Nephron progenitor cell (in vitro differentiated cells): ENCODE measurements at regions not wholly inside any gene's neighbourhood (a gene's known extent, or its start where the extent isn't known, plus 50 kb on each side); places are given as distances from the start of the nearest gene placed in this dataset.

ENCODE experiments used
- DNase-seq: peaks from one replicate; pipeline ENCODE4 v3.0.0; 2021
- H3K27ac Mint-ChIP-seq: 2 replicates; pipeline ENCODE4 v1.8.0; 2021; ENCODE audit warnings: mild to moderate bottlenecking, moderate library complexity, mixed read lengths
- H3K27me3 Mint-ChIP-seq: 2 replicates; pipeline ENCODE4 v1.8.0; 2021; ENCODE audit warnings: mild to moderate bottlenecking, low read depth, mixed read lengths; ENCODE audit not compliant: poor library complexity
- H3K36me3 Mint-ChIP-seq: 2 replicates; pipeline ENCODE4 v1.8.0; 2021; ENCODE audit warnings: low read depth, mixed read lengths
- H3K4me1 Mint-ChIP-seq: 2 replicates; pipeline ENCODE4 v1.8.0; 2021; ENCODE audit warnings: mixed read lengths
- H3K4me3 Mint-ChIP-seq: 2 replicates; pipeline ENCODE4 v1.8.0; 2021; ENCODE audit warnings: mild to moderate bottlenecking, moderate library complexity, mixed read lengths
- H3K9me3 Mint-ChIP-seq: 2 replicates; pipeline ENCODE4 v1.8.0; 2021; ENCODE audit warnings: mild to moderate bottlenecking, moderate library complexity, mixed read lengths
- TF ChIP-seq, protein P1 (sequence below): fragments of 200-600 bp; sonication (generic); IDR thresholded peaks from 2 replicates; pipeline ENCODE4 v1.5.0; 2021; ENCODE audit warnings: antibody characterized with exemption

DNA sequence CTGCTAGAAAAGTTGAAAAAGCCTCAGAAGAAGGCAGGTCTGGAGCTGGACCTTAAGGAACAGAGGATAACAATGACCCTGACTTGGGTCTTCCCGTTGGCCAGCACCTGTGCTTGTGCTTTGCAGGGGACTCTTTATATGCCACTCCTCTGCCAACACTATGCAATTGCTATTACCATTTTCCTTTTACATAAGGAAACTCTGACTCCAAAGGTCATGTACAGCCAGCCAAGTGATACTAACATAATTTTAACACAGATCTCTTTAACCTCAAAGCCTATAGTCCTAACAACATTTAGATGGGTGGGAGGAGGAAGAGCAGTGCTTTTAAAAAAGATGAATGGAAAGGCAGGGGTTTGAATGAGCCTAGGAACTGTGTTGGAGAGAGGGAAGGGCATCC lies 106.6 kb upstream of the RAB4A start:
- peaks cover 81% of the 10 kb centered on the region for H3K4me1 Mint-ChIP-seq

DNA sequence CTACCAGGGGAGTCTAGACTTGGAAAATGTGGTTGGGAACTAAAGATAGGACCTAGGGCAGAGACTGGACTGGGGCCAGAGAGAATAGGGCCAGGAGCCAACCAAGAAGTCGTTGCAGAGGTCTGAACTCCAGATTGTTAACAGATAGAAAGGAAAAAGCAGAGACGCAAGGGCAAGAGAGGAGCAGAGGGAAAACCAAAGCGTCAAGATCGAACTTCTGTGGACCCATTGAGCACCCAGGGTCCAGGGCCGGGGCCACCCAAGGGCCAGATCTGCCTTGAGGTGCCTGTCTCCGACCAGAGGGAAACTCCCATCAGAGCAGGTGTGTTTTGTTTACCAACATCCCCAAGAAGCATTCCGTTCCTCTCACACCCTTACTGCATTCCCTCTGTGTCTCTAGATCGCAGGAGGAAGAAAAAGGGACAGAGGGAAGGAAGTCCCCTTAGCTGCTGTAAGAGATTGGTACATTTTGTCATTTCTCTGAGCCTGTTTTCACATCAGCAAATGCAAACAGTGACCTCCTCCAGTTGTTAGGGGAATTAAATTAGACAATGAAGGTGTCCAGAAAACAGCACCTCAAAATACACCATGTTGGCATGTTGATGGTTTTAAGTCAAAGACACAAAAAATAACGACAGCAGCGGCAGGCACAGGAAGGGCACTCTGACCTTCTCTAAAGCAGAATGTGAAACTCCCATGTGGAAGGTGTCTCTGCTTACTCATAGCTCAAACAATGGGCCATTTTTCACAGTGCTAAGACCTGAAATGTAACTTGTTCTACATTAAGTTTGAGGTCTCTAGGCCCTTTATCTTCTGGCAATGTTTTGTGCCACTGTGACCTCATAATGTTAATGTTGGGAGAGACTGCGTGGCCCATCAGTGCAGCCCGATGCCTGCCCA lies 105.8 kb upstream of the RAB4A start:
- H3K4me3 Mint-ChIP-seq, result no peak overlapping the region
- peaks cover 12% of the 10 kb centered on the region for H3K27me3 Mint-ChIP-seq
- H3K9me3 Mint-ChIP-seq, result no peaks in the 10 kb centered on the region
- H3K36me3 Mint-ChIP-seq, result no peaks in the 10 kb centered on the region
- no peak for DNase-seq
- no peak overlapping the region for H3K27ac Mint-ChIP-seq
- TF ChIP-seq, protein P1, sequence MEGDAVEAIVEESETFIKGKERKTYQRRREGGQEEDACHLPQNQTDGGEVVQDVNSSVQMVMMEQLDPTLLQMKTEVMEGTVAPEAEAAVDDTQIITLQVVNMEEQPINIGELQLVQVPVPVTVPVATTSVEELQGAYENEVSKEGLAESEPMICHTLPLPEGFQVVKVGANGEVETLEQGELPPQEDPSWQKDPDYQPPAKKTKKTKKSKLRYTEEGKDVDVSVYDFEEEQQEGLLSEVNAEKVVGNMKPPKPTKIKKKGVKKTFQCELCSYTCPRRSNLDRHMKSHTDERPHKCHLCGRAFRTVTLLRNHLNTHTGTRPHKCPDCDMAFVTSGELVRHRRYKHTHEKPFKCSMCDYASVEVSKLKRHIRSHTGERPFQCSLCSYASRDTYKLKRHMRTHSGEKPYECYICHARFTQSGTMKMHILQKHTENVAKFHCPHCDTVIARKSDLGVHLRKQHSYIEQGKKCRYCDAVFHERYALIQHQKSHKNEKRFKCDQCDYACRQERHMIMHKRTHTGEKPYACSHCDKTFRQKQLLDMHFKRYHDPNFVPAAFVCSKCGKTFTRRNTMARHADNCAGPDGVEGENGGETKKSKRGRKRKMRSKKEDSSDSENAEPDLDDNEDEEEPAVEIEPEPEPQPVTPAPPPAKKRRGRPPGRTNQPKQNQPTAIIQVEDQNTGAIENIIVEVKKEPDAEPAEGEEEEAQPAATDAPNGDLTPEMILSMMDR, result no peak
- H3K4me1 Mint-ChIP-seq, result peaks cover 81% of the 10 kb centered on the region

More for the DNA sequence above, 106.6 kb upstream of the RAB4A start:
- no peaks in the 10 kb centered on the region for H3K36me3 Mint-ChIP-seq
- DNase-seq, result no peak
- H3K9me3 Mint-ChIP-seq, result no peaks in the 10 kb centered on the region
- TF ChIP-seq, protein P1, result no peak
- H3K4me3 Mint-ChIP-seq, result no peak overlapping the region
- peaks cover 12% of the 10 kb centered on the region for H3K27me3 Mint-ChIP-seq
- no peak overlapping the region for H3K27ac Mint-ChIP-seq

DNA sequence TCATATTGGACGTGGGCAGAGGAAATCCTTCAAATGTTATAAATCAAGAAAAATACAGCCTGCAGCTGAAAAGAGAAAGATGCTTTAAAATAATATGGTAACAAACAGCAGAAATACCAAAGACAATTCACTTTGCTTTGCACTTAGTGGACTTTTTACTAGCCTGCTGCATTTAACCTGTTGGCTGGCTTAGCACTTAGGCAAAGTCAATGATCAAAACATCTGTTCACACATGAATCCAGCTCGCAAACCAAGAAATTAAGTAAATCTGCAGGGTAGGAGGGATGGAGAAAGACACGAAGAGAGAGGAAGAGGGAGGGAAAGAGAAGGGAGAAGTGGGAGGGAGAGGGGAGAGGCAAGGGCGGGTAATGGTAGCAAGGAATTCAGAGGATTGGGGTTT lies 103.6 kb upstream of the RAB4A start:
- Mint-ChIP-seq H3K27ac (no peak overlapping the region), H3K36me3 (no peaks in the 10 kb centered on the region), H3K27me3 (peaks cover 12% of the 10 kb centered on the region), H3K4me1 (peaks cover 82% of the 10 kb centered on the region), H3K4me3 (no peak overlapping the region), H3K9me3 (no peaks in the 10 kb centered on the region)
- DNase-seq, result no peak
- TF ChIP-seq, protein P1, result no peak

DNA sequence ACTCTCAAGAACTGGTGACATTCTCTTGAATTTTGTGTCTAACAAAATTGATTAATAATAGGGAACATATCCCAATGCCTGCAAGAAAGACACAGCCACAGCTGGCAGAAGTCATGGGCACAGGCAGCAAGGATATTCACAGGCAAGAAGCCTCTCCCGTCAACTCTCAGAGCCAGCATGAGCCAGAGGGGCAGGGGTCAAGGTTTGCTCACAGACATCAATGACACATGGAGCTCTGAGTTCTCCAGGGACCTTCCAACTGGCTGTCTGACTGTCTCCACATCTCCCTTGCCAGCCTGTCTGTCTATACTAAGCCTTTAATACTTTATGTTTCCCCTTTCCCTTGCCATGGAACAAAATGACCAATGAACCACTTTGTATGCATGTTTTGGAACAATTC lies 101.5 kb upstream of the RAB4A start:
- Mint-ChIP-seq H3K36me3 (no peaks in the 10 kb centered on the region), H3K27me3 (peaks cover 11% of the 10 kb centered on the region), H3K4me1 (peaks cover 86% of the 10 kb centered on the region), H3K4me3 (peak overlapping the region; percentile 5), H3K27ac (no peak overlapping the region), H3K9me3 (peaks cover under 1% of the 10 kb centered on the region)
- DNase-seq, result no peak
- TF ChIP-seq, protein P1, result no peak

DNA sequence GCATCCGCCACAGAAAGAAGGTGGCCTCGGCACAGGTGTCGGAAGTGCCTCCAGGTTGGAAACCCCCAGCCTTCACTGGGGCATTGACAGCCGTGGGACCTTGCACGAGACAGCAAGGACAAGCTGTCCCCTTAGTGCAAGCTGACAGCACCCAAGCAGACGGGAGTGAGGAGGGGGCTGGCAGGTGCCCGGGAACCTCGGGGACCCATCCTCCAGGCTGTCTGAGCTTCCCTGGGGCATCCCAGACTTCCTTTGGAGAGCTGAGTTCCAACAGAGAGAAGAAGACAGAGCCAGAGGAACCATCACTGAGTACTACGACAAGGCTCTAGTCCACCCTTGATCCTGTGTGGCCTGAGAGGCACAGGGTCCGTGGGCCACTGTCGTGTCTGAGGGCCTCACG lies 100.6 kb upstream of the RAB4A start:
- no peak overlapping the region for H3K27ac Mint-ChIP-seq
- TF ChIP-seq, protein P1, result no peak
- DNase-seq, result no peak
- peaks cover 3% of the 10 kb centered on the region for H3K9me3 Mint-ChIP-seq
- H3K4me1 Mint-ChIP-seq, result peaks cover 77% of the 10 kb centered on the region
- peaks cover 14% of the 10 kb centered on the region for H3K27me3 Mint-ChIP-seq
- no peak overlapping the region for H3K4me3 Mint-ChIP-seq
- H3K36me3 Mint-ChIP-seq, result no peaks in the 10 kb centered on the region
